ENCODE measurements at regions not wholly inside any gene's neighbourhood (a gene's known extent, or its start where the extent isn't known, plus 50 kb on each side); places are given as distances from the start of the nearest gene placed in this dataset.

GRCh38 chr2:128981353-128981752 lies 662.7 kb upstream of the HS6ST1 start:
- TF ChIP-seq POLR2A (IDR thresholded peaks at IDR 0.05) (no peak), EP300 (IDR thresholded peaks at IDR 0.05) (no peak)
- TF ChIP-seq, protein P1, sequence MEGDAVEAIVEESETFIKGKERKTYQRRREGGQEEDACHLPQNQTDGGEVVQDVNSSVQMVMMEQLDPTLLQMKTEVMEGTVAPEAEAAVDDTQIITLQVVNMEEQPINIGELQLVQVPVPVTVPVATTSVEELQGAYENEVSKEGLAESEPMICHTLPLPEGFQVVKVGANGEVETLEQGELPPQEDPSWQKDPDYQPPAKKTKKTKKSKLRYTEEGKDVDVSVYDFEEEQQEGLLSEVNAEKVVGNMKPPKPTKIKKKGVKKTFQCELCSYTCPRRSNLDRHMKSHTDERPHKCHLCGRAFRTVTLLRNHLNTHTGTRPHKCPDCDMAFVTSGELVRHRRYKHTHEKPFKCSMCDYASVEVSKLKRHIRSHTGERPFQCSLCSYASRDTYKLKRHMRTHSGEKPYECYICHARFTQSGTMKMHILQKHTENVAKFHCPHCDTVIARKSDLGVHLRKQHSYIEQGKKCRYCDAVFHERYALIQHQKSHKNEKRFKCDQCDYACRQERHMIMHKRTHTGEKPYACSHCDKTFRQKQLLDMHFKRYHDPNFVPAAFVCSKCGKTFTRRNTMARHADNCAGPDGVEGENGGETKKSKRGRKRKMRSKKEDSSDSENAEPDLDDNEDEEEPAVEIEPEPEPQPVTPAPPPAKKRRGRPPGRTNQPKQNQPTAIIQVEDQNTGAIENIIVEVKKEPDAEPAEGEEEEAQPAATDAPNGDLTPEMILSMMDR (IDR thresholded peaks at IDR 0.05), result no peak
- H3K4me3 ChIP-seq, result no peak overlapping the region
- 97 to 98% methylated on average over 5 of the region's 5 CpGs for WGBS, 2 donors
- DNase-seq (ENCODE audit: low spot score in 2 of 2), result no peak
- no peaks in the 10 kb centered on the region for H3K36me3 ChIP-seq
- H3K9me3 ChIP-seq, result no peaks in the 10 kb centered on the region
- H3K27ac ChIP-seq, result no peak overlapping the region
- H3K27me3 ChIP-seq, result no peaks in the 10 kb centered on the region
- no peaks in the 10 kb centered on the region for H3K4me1 ChIP-seq

GRCh38 chr2:128982001-128982400 lies 663.3 kb upstream of the HS6ST1 start:
- 75 to 83% methylated on average over 5 of the region's 5 CpGs for WGBS, 2 donors
- no peak for DNase-seq (ENCODE audit: low spot score in 2 of 2)
- H3K9me3 ChIP-seq, result no peaks in the 10 kb centered on the region
- H3K4me1 ChIP-seq, result no peaks in the 10 kb centered on the region
- H3K4me3 ChIP-seq, result no peak overlapping the region
- no peak overlapping the region for H3K27ac ChIP-seq
- no peaks in the 10 kb centered on the region for H3K36me3 ChIP-seq
- TF ChIP-seq EP300 (IDR thresholded peaks at IDR 0.05), result no peak
- TF ChIP-seq, protein P1 (IDR thresholded peaks at IDR 0.05), result no peak
- no peak for TF ChIP-seq POLR2A (IDR thresholded peaks at IDR 0.05)
- H3K27me3 ChIP-seq, result no peaks in the 10 kb centered on the region

DNA sequence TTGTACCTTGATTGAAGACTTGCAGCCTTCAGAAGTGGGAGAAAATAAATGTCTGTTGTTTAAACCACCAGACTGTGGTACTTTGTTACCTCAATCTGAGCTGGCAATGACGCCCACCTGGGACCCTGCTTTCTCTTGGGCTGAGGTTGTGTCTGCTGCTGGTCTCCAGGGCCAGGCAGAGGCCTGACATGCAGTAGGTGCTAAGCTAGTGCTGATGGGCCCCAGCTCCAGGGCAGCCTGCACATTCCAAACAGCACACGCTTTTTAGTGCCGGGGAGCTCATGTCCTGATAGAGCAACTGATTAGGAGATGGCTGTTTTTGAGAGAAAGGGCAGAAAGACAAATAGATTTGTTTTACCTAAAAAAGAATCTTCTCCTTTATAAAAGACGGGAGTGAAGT lies 664.0 kb upstream of the HS6ST1 start:
- Histone ChIP-seq H3K36me3 (no peaks in the 10 kb centered on the region), H3K4me1 (no peaks in the 10 kb centered on the region), H3K27ac (no peak overlapping the region), H3K4me3 (no peak overlapping the region), H3K9me3 (no peaks in the 10 kb centered on the region), H3K27me3 (no peaks in the 10 kb centered on the region)
- TF ChIP-seq EP300 (IDR thresholded peaks at IDR 0.05) (no peak), POLR2A (IDR thresholded peaks at IDR 0.05) (no peak)
- TF ChIP-seq, protein P1 (IDR thresholded peaks at IDR 0.05), result no peak
- no peak for DNase-seq (ENCODE audit: low spot score in 2 of 2)
- WGBS, 2 donors, result 90 to 91% methylated on average over 4 of the region's 4 CpGs

- H3K4me3 ChIP-seq, result no peak overlapping the region
- TF ChIP-seq EP300 (IDR thresholded peaks at IDR 0.05), result no peak
- TF ChIP-seq POLR2A (IDR thresholded peaks at IDR 0.05), result no peak
- TF ChIP-seq, protein P1 (IDR thresholded peaks at IDR 0.05), result no peak
- DNase-seq (ENCODE audit: low spot score in 2 of 2), result no peak
Observed at GRCh38 chr2:128983094-128983493, 664.4 kb upstream of the HS6ST1 start.

GRCh38 chr2:128984081-128984480 lies 665.4 kb upstream of the HS6ST1 start:
- H3K27me3 ChIP-seq, result no peaks in the 10 kb centered on the region
- no peaks in the 10 kb centered on the region for H3K36me3 ChIP-seq
- no peaks in the 10 kb centered on the region for H3K4me1 ChIP-seq
- TF ChIP-seq, protein P1 (IDR thresholded peaks at IDR 0.05), result no peak
- TF ChIP-seq POLR2A (IDR thresholded peaks at IDR 0.05) (no peak), EP300 (IDR thresholded peaks at IDR 0.05) (no peak)
- no peak overlapping the region for H3K27ac ChIP-seq
- WGBS, 2 donors, result 64 to 76% methylated on average over 2 of the region's 2 CpGs
- no peak for DNase-seq (ENCODE audit: low spot score in 2 of 2)
- no peaks in the 10 kb centered on the region for H3K9me3 ChIP-seq
- no peak overlapping the region for H3K4me3 ChIP-seq

More at GRCh38 chr2:128983094-128983493, 664.4 kb upstream of the HS6ST1 start:
- Histone ChIP-seq H3K4me1 (no peaks in the 10 kb centered on the region), H3K36me3 (no peaks in the 10 kb centered on the region), H3K27ac (no peak overlapping the region), H3K27me3 (no peaks in the 10 kb centered on the region), H3K9me3 (no peaks in the 10 kb centered on the region)
- 53 to 63% methylated on average over 2 of the region's 2 CpGs for WGBS, 2 donors
